Skin of body (tissue), 1 donor: ENCODE measurements at regions not wholly inside any gene's neighbourhood (a gene's known extent, or its start where the extent isn't known, plus 50 kb on each side); places are given as distances from the start of the nearest gene placed in this dataset.
A peak's percentile ranks its signal among the peaks of the same experiment; 100 is the strongest.

Experiments used
- DNase-seq: peaks from one replicate; lab custom pipeline; 2025; lab: John Stamatoyannopoulos, UW

- DNase-seq = no peak
Measured at GRCh38 chr11:15580056-15580774, 465.5 kb downstream of the INSC start.

GRCh38 chr11:15580775-15581095 is 466.0 kb downstream of the INSC start:
- no peak for DNase-seq

- no peak for DNase-seq
Measured at GRCh38 chr11:15584158-15584557, 469.4 kb downstream of the INSC start.

GRCh38 chr11:15585602-15586331 is 471.0 kb downstream of the INSC start:
- DNase-seq = peak; percentile 34

GRCh38 chr11:15586741-15587473 is 472.2 kb downstream of the INSC start:
- DNase-seq = peak; percentile 19

GRCh38 chr11:15589070-15589626 is 474.4 kb downstream of the INSC start:
- no peak for DNase-seq

- DNase-seq = peak; percentile 84
Measured at GRCh38 chr11:15590132-15590531, 475.4 kb downstream of the INSC start.

GRCh38 chr11:15591112-15591537 is 476.4 kb downstream of the INSC start:
- DNase-seq = no peak

GRCh38 chr11:15594607-15595006 is 479.9 kb downstream of the INSC start:
- no peak for DNase-seq

GRCh38 chr11:15599376-15599775 is 484.7 kb downstream of the INSC start:
- DNase-seq = no peak

GRCh38 chr11:15602047-15602446 is 487.3 kb downstream of the INSC start:
- no peak for DNase-seq

GRCh38 chr11:15602785-15603567 is 488.3 kb downstream of the INSC start:
- peak; percentile 68 for DNase-seq

- DNase-seq = no peak
Measured at GRCh38 chr11:15605094-15605493, 490.4 kb downstream of the INSC start.

GRCh38 chr11:15607361-15608036 is 492.8 kb downstream of the INSC start:
- no peak for DNase-seq

- DNase-seq = no peak
Measured at GRCh38 chr11:15609445-15609844, 494.7 kb downstream of the INSC start.

- no peak for DNase-seq
Measured at GRCh38 chr11:15610881-15611280, 496.2 kb downstream of the INSC start.

- no peak for DNase-seq
Measured at GRCh38 chr11:15613251-15613650, 498.5 kb downstream of the INSC start.

GRCh38 chr11:15613789-15614188 is 499.1 kb downstream of the INSC start:
- DNase-seq = no peak

- no peak for DNase-seq
Measured at GRCh38 chr11:15615398-15616096, 500.8 kb downstream of the INSC start.
